Mucosa of gallbladder (tissue), 1 donor: ENCODE measurements at regions not wholly inside any gene's neighbourhood (a gene's known extent, or its start where the extent isn't known, plus 50 kb on each side); places are given as distances from the start of the nearest gene placed in this dataset.

Experiments
- DNase-seq: peaks from one replicate; pipeline ENCODE4 v3.0.0-alpha.2; 2020; ENCODE audit warnings: low spot score
- donor health status: DM: no; HTN: no; CAD: no.

DNA sequence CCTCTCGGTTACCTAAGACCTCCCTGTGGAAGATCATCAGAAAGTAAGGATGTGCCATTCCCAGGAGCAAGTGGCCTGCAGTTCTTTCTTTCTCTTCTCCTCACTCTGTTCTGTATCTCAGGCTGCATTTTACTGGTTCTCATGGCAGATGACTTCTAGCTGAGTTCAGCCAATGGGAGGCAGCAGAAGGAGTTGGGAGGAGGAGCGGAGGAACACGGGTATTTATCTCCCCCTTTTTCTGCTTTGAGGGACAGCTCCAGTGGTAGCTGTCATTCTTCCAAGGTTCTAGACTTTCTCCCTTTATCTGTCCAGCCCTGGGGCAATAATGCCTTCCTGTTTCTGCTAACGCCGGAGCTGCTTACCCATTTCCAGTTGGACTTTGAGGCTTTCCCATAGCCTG, 339.9 kb downstream of the NR2F2 start:
- DNase-seq, result no peak

DNA sequence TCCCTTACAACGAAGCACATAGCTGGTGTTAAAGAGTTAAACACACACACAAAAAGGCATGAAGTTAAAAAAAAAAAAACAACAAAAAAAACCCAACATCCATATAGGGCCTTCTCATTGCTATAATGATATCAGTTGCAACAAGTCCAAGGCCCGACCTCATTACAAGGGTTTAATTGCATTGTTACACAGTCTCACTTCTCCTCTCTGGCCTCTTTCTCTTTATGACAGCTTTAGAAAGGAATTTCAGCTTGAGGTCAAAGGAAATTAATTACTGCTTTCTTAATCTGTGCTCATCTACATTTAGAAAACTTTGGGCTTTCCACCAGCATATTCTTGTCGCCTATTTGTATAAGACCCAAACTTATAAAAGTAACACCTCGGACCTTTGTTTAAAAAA, 342.1 kb downstream of the NR2F2 start:
- no peak for DNase-seq

DNA sequence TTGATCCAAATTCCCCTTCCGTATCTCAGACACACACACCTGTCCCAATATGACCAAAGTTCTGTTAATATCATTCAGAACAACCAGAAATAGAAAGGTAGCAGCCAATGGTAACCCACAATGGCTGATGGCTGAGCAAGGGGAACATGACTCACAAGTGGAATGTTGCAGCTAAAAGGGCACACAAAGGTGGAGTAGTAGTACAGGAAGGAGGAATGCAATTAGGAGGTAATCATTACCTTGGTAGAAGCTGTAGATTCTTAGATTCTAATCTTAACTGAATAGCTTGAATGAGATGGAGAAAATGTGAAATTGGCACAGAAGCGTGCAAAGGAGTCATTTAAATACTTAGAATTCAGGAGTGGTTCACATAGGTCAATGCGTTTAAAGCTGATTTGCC, 347.9 kb downstream of the NR2F2 start:
- no peak for DNase-seq

DNA sequence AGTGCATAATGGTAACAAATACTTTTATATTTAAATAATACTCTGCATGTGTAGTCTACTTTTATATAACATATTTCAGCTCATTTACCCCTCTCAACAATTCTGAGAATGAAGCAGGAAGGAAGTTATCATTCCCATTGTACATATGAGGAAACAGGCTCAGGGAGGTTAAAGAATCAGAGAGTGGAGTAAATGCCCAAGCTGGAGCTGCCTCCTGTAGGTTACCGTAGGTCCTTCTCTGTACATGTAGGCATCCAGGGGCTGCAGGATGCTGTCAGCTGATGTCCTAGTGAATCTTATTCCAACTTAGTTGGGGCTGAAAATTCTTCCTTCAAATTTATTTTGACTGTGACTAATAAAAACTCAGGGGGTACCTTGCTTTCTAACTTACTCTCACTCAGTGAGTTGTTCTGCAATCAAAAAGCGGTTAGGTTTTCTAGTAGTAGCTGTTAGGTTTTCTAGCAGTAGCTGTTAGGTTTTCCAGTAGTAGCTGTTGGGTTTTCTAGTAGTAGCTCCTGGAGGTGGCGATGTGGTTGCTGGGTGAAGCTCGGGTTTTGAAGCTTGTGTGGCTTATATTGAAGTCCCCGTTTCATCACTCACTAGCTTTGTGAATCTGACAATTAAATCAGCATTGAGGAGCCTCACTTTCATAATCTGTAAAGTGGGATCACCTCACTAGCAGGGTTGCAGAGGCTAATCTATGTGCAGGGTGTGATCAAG, 357.0 kb downstream of the NR2F2 start:
- DNase-seq, result no peak

DNA sequence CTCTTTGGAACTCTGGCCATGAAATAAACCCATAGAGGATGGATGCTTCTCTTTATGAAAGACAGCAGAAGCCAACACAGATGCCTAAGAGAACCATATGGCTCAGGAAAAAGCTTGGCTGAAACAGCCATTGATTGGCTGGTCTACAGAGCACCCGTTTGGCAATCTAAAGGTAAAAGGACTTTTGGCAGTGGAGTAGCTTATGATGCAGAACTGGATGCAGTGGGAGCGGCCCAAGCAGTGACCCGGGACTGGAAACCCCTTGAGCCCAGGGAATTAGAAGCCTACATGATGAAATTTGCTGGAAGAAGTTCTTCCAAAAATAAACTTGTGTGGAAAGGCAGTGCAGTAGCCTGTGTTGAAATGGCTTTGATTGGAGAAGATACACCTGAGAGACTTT, 360.2 kb downstream of the NR2F2 start:
- DNase-seq, result no peak

DNA sequence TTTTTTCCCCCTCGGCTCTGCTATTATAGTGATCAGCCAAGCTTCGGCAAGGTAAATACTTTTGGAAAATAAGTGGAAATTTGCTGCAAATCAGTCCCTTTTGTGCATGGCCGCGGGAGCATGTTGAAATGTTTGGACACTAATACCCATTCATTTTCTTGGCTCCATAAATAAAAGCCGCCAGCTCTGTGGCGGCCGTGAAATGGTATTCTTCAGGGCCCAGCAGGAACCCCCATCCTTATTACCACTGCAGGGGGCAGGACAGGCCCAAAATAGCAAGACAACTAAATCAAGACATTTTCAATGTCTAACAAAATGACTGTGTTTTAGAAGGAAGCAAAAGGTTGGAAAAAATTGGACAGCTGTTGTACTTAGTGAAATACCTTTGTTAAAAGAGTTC, 362.3 kb downstream of the NR2F2 start:
- DNase-seq, result no peak

DNA sequence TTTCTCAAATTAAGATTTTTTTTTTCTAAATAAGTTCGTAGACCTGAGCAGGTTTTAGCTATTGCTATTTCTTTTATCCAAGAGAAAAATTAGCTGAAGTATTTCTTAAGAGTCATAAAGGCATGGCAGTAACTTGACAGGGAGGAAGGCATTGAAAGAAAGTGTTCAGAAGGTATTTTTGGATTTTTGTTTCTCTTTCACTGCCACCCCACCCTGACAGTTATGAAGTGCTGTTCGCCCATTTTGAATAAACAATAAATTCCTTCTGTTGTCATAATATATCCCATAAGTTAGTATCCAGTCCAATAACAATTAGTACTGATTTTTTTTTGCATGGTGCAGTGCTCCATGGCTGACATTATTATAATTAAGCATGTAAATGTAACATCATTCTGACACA, 363.0 kb downstream of the NR2F2 start:
- no peak for DNase-seq

DNA sequence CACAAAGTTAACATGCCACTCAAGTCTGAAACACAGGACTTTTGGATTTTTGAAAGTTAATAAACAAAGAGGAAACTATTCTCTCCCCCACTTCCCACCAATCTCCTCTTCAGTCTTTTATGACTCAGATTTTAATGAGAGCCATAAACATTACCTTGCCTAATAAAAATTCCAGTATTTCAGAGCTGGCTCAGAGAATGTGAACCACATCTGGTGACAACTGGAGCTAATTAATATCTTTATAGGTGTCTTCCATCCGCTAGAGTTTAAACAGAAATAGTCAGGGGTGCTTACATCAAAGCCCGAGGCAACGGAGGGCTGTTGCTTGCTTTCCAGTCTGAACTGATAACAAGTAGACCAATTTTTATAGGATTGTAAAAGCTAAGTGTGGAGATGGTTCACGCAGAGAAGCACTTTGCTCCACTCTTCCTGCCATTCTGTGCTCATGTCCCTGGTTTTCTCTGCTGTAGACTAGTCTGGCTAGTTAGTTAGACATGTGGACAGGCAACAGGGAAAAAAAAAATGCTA, 363.6 kb downstream of the NR2F2 start:
- DNase-seq, result no peak

DNA sequence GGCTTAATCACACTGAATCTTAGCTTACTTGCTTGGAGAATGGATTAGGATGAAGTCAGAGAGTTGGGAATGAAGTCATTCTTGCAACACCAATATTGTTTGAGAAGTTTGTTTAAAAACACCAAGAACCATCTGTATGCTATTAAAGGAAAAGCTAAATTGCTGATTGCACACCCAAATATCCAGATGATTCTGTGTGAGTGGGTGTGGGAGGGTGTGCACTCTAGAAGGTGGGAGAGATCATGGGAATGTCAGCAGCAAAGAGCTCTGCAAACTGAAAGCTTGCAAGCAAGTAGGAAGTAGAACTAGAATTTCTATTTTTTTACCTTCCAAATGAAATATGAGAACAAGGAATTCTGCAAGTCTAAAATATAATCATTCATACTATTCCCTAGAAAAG, 364.9 kb downstream of the NR2F2 start:
- DNase-seq, result no peak

DNA sequence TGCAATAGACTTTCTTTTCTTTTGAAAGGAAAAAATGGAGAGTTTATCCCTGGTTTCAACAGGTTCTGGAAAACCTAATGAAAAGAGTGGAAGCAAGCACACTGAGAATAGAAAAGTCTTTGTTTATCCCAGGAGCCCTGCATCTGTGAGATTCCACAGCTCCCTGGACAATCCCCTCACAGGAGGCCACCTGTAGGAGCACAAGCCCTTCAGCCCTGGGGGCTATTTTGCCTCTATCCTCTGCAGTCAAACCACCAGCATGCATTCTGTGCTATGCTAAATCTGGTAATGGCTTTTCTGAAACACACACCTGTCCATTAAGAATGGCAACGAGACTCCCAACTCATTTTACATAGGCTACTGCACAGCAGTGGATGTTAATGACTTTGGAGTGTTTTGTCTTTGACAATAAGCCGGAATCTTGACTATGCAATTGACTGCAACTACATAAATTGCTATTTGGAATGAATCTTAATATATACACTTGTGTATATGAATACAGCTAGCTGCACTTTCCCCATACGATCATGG, 369.4 kb downstream of the NR2F2 start:
- DNase-seq, result no peak

DNA sequence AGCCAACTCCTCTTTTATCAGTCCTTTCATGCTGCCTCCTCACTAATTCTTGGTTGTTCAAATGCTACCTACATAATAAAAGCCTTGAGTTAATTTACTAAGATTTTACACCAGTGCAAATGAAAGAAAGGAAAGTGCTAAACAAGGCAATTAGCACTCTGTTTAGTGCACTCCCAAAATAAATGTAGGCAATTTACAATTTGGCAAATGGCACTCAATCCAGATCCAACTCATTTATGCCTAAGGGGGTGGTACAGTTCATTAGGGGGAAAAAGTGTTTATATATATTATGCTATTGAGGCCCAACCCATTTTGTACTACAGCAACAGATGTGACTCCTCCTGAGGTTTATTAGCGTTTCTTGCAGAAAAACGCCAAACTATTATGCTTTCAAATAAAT, 370.1 kb downstream of the NR2F2 start:
- DNase-seq, result no peak

DNA sequence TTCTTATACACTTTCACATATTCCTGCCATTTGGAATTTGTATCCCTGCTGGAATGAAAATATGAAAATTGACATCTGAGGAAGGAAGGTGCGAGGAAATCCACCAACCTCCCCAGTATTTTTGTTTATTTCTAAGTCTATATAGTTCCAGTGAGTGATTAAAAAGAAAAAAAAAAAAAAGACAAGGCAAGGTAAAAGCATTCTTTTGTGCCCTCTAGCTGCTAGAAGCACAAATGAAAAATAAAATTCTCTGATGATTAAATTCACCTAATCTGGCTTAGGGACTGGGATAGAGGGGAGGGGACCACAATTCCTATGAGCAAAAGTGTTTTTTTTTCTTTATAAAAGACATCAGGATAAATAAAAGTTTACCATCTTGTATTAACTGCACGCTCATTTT, 370.9 kb downstream of the NR2F2 start:
- no peak for DNase-seq

DNA sequence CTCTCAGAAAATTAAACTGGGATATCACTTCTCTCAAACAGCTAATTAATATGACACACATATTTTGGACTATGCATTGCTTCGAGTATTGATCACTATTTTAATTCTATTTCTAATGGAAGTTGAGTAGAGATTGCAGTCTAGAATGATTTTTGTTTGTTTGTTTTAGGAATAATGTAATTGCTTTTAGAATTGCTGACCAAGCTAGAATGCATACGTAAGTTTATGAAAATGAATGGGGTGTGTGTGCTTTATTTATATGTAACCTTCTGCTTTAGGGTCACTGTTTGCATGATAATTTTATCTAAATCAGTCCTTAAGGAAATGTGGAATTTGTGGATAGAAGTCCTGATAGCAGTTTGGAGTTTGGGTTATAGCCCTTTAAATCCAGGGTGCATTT, 371.4 kb downstream of the NR2F2 start:
- DNase-seq, result no peak

DNA sequence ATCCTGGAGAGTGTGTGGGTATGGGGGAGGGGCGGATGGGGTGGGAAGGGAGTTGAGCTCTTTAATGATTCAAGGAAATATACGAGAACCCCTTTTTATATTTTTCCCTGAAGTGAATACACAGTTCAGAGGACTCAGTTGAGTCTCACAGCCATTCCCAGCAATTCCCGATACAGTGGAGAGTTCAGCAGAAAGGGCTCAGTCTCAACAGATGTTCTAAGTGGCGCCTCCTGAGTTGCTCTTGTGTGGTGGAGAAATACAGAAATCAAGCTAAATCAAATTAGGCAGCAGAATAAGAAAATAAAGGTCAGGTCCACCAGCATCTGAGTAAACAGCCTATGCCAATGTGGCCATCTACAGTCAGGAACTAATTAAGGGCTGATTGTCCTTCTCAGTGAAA, 372.1 kb downstream of the NR2F2 start:
- no peak for DNase-seq

DNA sequence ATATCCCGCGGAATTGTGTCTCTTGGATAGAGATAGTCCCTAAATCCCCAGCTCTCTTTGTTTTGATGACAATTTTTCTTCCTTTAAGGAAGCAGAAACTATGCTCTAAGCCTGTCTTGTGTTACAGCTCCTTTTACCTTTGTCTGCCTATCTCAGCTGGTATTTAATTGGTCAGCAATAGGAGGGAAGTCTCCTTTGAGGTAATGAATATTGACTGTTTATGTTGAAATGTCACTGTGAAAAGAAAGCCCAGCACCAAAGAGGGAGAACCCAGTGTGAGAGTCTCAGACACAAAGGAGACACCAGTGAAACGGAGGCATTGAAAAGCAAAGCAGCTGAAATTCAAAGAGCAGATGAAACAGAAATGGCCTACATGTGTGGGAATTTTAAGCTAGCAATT, 372.6 kb downstream of the NR2F2 start:
- DNase-seq, result no peak

DNA sequence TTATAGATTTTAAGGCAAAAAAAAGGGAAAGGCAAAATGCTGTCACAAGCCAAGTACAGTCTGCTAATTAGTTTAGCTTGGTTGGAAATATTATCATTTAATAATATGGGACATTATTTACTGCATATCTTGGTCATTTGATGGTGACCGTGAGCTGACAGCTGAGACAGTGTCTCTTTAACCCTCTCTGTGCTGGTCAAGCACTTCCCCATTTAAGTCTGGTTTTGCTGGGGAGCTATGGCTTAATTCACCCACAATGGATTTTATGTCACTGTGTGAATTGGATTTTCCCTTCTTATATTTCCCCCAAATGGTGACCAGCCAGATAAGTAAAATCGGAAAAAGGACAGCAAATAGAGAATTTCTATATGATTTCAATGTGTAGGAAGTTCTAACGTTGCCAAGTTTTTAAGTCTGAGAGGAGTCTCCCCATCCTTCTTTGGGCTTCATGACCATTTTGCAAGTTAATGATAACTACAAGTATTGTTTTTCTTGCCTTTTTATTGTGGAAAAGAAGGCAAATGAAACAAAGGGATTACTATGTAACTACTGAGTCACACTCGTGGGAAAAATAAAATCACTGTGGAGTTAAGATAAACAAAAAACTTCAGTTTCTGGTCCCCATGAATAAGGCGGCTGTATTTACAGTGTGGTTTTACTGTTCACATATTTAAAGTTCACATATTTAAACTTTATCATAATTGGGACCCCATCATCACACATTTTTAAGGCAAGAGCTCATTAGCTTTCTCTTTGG, 373.5 kb downstream of the NR2F2 start:
- DNase-seq, result no peak

DNA sequence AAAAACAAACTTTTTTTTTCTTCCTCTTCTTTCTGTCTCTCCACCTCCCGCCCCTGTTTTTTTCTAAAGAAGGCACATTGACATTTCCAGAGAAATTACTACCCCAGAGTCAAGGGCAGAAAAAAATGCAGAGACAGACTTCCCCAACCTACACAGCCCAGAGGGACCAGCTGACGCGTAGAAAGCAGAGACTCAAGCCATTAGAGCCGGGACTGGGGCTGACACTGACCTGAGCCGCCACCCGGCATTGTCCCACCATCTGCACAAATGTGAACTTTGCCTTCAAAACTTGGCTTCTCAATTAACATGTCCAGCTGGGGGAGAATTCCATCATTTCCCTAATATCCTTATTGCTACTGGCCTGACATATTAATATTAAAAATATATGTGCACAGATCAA, 385.6 kb downstream of the NR2F2 start:
- no peak for DNase-seq

DNA sequence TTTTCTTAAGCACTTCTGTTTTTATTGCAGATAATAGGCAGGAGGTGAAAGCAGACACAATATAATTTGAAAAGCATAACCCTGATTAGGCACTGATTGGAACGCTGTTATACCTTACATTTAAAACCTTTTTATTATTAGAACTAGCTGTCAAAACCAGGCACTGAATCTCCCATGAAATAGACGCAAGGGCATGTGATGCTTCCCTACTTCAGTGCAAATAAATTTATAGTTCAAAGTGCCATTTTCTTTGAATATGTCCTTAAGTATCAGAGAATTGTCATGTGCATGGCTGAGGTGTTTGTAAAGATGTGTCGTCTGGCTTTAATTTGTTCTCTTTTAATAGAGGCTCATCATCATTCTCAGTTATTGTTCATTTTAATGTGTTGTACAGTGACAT, 386.0 kb downstream of the NR2F2 start:
- DNase-seq, result no peak

DNA sequence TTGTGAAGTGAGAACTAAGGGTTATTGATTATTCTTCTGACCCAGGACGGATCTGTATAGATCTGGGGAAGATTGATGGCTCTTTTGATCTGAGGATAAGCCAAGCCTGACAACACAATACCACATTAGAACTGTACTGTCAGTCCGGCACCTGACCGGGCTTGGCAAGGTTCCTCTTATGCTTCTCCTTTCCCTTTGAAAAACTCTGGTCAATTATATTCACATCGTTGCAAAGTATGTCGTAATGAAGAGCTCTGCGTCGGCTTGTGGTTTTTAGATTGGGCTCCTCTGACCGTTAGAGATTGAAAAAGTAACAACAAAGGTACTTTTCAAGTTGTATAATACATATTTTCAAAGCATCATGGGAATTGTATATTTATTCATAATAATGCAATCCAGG, 389.8 kb downstream of the NR2F2 start:
- peak; percentile 60 for DNase-seq

DNA sequence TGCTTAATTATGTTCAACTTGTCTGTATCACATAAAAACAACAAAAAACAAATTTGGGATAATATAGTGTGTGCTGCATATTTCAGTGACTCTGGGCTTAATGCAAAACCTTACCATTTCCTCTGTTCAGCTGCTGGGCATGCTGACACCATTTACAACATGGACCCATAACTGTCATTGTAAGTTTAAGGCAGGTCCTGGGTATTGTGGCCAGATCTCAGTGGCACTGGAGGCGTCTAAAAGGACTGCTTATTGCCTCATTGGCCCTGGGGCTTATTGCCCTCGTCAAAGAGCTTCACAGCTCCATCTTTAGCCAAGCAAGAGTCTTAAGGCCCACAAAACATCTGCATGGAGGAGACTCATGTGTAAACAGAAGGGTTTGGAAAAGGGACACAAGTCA, 390.2 kb downstream of the NR2F2 start:
- no peak for DNase-seq

DNA sequence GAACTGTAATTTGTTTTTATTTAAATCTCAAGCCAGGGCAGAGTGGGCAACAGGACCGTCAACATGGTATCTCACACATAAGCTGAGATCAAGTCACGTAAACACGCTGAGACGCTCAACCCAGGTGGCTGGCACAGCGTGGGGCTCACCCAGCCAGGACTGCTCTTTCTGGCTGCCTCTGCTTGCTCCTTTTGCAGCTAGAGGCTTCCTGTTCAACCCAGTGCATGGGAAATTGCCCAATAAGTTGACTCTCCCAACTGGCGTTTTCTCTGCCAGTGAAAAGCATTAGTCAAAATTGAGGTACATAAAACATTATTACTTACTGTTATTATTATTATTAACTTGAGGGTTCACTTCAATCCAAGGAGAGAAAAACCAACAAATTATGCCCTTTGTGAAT, 398.1 kb downstream of the NR2F2 start:
- DNase-seq, result no peak

DNA sequence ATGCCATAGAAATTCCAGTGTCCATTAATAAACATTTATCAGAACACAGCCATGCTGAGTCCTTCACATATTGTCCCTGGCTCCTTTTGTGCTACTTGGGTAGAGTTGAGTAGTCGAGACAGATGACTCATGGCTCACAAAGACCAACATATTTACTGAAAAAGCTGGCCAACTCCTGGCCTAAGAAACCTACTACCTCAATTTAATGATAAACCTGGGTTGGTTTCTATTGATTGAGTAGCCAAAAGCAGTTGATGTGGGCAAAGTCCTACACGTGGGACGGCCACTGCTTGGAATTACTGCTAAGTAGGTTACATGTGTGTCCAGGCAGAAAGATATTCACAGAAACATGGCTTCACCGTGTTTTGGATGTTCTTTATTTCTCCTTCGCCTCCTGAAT, 402.2 kb downstream of the NR2F2 start:
- DNase-seq, result peak; percentile 77

DNA sequence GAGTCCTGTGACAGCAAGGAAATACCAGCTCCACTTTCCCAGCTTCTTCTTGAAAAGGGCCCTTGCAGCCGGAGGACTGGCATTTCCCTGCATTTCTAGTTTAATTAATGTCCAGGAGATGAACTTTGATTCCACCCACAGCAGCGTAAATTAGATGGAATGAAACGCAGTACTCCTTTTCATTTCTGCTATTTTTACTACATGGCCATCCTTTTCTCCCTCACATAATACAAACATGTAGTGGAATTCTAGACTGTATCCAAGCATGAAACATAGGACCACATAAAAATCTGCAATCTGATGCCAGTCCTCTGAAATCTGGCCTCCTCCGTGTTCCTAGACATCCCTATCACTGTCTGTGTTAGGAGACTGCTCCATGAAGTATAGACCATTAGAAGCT, 403.2 kb downstream of the NR2F2 start:
- DNase-seq, result peak; percentile 13
